GM13977 (cell line): ENCODE measurements at regions not wholly inside any gene's neighbourhood (a gene's known extent, or its start where the extent isn't known, plus 50 kb on each side); places are given as distances from the start of the nearest gene placed in this dataset.

Source experiments
- DNase-seq: peaks from one replicate; pipeline ENCODE4 v3.0.0; 2012; ENCODE audit warnings: low spot score
- in situ Hi-C: fragments of 300-500 bp; cut with MboI; formaldehyde crosslinking; loops from one replicate; pipeline ENCODE4 v1.12.0; 2022; ENCODE audit warnings: low sequenced_read_pairs, low pct_unique_long_range_greater_than_20kb, mixed read lengths, inconsistent platforms; ENCODE audit not compliant: unreplicated experiment
- TF ChIP-seq, protein P1 (sequence below): IDR thresholded peaks from 2 replicates; pipeline ENCODE4 v1.5.1; 2012; ENCODE audit warnings: mild to moderate bottlenecking, control low read depth; ENCODE audit not compliant: insufficient read depth; ENCODE audit errors: extremely low read depth, missing control alignments

DNA sequence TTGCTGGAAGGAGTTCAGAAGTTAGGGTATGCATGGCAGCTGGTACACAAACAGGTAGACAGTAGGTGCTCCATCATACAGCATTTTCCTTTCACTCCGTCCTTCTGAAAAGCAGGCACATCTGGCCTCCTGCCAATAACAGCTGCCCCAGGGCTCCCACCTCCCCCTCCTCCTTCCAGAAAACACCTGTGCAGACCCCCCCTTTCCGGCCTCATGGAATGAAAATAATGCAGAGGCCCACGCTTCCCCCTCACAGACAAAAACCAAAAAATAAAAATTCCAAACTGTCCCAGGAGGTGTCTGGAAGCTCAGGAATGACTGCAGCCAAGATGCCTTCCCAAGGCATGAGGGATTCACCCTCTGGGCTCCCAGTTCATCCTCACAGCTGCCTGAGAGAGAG is 185.5 kb downstream of the MN1 start:
- TF ChIP-seq, protein P1, sequence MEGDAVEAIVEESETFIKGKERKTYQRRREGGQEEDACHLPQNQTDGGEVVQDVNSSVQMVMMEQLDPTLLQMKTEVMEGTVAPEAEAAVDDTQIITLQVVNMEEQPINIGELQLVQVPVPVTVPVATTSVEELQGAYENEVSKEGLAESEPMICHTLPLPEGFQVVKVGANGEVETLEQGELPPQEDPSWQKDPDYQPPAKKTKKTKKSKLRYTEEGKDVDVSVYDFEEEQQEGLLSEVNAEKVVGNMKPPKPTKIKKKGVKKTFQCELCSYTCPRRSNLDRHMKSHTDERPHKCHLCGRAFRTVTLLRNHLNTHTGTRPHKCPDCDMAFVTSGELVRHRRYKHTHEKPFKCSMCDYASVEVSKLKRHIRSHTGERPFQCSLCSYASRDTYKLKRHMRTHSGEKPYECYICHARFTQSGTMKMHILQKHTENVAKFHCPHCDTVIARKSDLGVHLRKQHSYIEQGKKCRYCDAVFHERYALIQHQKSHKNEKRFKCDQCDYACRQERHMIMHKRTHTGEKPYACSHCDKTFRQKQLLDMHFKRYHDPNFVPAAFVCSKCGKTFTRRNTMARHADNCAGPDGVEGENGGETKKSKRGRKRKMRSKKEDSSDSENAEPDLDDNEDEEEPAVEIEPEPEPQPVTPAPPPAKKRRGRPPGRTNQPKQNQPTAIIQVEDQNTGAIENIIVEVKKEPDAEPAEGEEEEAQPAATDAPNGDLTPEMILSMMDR, result no peak
- in situ Hi-C loops, result no loop called here
- DNase-seq, result no peak

DNA sequence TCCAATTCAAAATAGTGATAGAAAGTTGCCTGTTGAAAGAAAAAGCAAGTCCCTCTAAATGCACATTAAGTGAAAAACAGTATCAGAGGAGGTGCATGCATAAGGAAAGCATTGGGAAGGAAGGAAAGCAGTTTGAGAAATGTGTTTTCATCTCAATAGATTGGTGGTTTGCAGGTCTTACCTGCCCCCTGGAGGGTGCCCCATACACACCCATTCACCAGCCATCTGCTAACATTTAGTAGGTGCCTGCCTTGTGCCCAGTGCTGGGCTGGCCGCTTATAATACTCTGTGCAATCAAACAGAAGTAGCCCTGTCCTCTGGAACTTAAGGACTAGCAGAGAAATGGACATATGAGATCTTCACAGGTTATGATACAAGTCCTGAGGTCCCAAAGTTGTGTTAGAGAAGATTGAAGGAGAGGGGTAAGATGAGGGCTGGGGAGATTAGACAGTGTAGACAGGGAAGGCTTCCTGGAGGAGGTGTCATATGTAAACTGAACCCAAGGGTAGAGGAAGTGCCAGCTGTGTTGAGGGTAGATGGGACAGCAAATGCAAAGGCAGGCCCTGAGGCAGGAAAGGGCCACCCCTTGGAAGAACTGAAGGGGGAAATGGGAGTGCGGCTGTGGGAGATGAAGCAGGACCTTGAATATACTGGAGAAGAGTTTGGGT is 184.2 kb downstream of the MN1 start:
- DNase-seq, result no peak
- TF ChIP-seq, protein P1, result no peak
- in situ Hi-C loops, result no loop called here

DNA sequence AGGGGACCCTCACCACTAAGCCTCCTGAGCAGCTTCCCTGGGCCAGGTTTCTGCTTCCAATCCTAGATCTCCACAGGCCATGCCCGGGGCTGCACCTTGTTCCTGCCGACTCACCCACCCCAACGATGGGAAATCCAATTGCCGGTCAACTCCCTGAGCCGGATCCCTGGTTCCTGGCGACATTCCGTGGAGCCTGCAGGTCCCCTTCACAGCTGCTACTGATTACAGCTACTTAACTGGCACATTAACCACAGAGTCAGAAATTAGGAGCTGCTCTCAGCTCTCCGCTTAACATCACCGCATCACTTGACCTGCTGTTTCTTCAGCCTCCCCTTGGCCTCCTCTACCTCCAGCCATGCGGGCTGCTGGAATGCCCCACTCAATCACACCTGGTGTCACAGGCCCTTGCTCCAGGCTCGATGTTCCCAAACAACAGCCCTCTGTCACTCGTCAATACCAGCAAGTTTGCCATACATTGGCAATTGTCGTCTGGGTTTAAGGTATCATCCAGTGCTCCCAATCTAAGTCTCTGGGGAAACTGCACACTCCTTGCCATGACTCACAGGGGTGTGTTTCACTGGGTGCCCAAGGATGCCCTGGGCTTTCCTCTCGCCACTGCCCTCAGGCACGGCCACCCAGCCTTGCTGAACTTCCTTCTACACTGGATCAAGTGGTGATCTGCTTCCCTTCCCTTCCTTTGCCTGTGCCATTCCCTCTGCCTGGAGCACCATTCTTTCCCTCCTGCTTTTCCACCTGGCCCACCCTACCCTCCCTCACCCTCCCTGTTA is 181.0 kb downstream of the MN1 start:
- DNase-seq, result no peak
- in situ Hi-C loops, result no loop called here
- TF ChIP-seq, protein P1, result no peak

DNA sequence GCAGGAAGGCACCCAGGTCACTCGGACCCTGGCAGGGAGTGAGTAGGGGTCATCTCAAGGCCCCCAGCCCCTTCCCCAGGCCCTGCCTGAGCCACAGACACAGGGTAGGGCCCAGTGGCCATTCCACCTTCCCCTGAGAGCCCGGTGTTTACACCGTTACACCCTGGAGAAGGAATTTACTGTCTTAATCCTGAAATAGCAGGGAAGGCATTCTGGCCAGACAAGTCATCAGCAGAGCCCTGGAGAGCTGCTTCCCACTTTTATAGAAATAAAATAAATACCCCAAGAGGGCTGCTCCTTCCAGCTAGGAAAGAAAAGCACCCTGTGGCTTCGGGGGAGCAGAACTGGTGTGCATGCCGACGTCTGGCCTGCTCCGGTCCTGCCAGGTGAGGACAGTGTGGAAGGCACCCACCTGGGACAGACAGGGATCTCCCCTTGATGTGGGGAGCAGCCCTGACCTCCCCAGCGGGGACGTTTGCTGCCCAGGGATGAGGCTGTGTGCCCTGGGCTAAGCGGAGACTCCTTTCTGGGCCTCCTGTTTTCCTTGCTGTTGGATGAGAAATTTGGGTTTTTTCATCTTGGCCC is 180.0 kb downstream of the MN1 start:
- TF ChIP-seq, protein P1, result no peak
- no peak for DNase-seq
- in situ Hi-C loops, result no loop called here

DNA sequence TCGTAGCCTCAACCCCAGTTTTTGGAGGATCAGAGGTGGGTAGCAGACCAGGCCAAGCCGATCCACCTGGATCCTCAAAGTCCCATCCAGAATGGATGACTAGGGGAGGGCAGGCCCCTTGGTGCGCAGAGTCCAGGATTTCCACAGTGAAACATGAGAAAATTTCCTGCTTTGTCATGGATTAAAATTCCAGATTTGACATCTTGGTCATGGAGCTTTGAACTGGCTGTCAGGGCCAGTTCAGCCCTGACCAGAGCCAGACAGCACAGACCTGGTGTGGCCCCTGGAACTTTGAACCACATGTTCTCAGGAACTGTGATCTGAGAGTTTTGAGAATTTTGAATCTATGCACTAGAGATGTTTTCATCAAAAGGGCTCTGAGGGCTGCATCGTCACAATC is 177.5 kb downstream of the MN1 start:
- in situ Hi-C loops, result no loop called here
- TF ChIP-seq, protein P1, result no peak
- DNase-seq, result no peak

DNA sequence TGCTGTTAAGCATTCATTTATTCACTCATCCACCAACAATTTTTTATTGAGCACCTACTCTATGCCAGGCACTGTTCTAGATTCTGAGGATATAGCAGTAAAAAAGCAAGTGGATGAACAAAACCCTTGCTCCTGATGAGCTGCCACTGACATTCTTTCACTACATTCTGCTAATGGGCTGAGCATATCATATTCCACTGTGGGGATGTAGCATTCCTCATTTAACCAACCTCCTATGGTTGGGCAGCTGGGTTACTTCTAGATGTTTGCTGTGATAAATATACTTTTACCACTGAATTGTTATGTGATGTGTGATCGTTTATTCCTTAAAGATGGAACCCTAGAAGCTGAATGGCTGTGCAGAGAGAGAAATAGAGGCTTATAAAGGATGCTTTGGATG is 176.9 kb downstream of the MN1 start:
- in situ Hi-C loops, result no loop called here
- TF ChIP-seq, protein P1, result no peak

More for the DNA sequence above, 176.9 kb downstream of the MN1 start:
- DNase-seq, result no peak
